HS-5 (cell line): ENCODE measurements at regions not wholly inside any gene's neighbourhood (a gene's known extent, or its start where the extent isn't known, plus 50 kb on each side); places are given as distances from the start of the nearest gene placed in this dataset.

ENCODE experiments used
- DNase-seq: peaks from one replicate; pipeline ENCODE4 v3.0.0-alpha.2; 2012; ENCODE audit warnings: low read depth

- DNase-seq = peak; percentile 32
Measured at GRCh38 chr6:169046483-169047192, 207.0 kb downstream of the THBS2 start.

GRCh38 chr6:169046021-169046420 is 207.6 kb downstream of the THBS2 start:
- no peak for DNase-seq

GRCh38 chr6:169045486-169045885 is 208.2 kb downstream of the THBS2 start:
- DNase-seq = no peak

GRCh38 chr6:169044381-169045230 is 209.0 kb downstream of the THBS2 start:
- DNase-seq = no peak

GRCh38 chr6:169042061-169042460 is 211.6 kb downstream of the THBS2 start:
- DNase-seq = no peak

GRCh38 chr6:169041078-169041477 is 212.6 kb downstream of the THBS2 start:
- no peak for DNase-seq

- DNase-seq = no peak
Measured at GRCh38 chr6:169038691-169039090, 215.0 kb downstream of the THBS2 start.

- no peak for DNase-seq
Measured at GRCh38 chr6:169035385-169036240, 218.0 kb downstream of the THBS2 start.

GRCh38 chr6:169034516-169035167 is 219.0 kb downstream of the THBS2 start:
- DNase-seq = peak; percentile 28

- DNase-seq = no peak
Measured at GRCh38 chr6:169029861-169030260, 223.8 kb downstream of the THBS2 start.

GRCh38 chr6:169028343-169028742 is 225.3 kb downstream of the THBS2 start:
- no peak for DNase-seq

- no peak for DNase-seq
Measured at GRCh38 chr6:169026175-169026574, 227.5 kb downstream of the THBS2 start.

GRCh38 chr6:169024047-169024660 is 229.5 kb downstream of the THBS2 start:
- DNase-seq = no peak

GRCh38 chr6:169023161-169023874 is 230.3 kb downstream of the THBS2 start:
- DNase-seq = no peak

- DNase-seq = no peak
Measured at GRCh38 chr6:169022079-169022478, 231.6 kb downstream of the THBS2 start.

GRCh38 chr6:169020821-169021220 is 232.8 kb downstream of the THBS2 start:
- DNase-seq = no peak

GRCh38 chr6:169019727-169020491 is 233.7 kb downstream of the THBS2 start:
- no peak for DNase-seq

GRCh38 chr6:169019111-169019510 is 234.5 kb downstream of the THBS2 start:
- DNase-seq = no peak

- no peak for DNase-seq
Measured at GRCh38 chr6:169016758-169017157, 236.9 kb downstream of the THBS2 start.
